ENCODE measurements at regions not wholly inside any gene's neighbourhood (a gene's known extent, or its start where the extent isn't known, plus 50 kb on each side); places are given as distances from the start of the nearest gene placed in this dataset.
A peak's percentile ranks its signal among the peaks of the same experiment; 100 is the strongest.

DNA sequence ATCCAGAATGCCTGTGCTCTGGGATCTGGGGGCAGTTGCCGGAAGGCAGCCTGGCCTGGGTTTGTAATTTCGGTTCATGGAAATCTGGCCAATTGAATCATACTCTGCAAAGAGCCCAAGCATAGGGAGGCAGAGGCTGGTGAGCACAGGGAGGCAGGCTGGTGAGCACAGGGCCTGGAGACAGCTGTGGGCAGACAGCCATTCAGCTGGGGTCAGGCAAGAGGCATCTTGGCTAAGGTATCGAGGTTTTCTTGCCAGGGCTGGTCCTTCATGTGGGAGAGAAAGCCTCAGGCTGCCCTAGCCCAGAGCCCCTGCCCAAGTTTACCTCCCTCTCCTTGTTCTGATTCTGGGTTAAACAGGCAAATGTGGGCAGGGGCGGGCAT is 63.7 kb upstream of the BAIAP2L1 start:
- DNase-seq (ENCODE audit: low read depth) = peak; percentile 48

- DNase-seq (ENCODE audit: low read depth) = no peak
Observed at GRCh38 chr7:98463837-98464557, 63.1 kb upstream of the BAIAP2L1 start.

- no peak for DNase-seq (ENCODE audit: low read depth)
Observed at GRCh38 chr7:98462911-98463633, 62.2 kb upstream of the BAIAP2L1 start.

DNA sequence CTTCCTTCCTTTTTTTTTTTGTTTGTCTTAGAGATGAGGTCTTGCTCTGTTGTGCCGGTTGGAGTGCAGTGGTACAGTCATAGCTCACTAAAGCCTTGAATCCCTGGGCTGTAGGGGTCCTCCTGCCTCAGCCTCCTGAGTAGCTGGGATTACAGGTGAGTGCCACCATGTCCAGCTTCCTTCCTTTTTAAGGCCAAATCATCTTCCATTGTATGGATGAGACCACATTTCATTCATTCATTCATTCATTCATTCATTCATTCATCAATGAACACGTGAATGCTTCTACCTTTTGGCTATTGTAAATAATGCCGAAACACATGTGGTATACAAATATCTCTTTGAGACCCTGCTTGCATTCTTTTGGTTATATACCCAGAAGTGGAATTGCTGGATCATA is 60.0 kb upstream of the BAIAP2L1 start:
- DNase-seq (ENCODE audit: low read depth) = no peak

DNA sequence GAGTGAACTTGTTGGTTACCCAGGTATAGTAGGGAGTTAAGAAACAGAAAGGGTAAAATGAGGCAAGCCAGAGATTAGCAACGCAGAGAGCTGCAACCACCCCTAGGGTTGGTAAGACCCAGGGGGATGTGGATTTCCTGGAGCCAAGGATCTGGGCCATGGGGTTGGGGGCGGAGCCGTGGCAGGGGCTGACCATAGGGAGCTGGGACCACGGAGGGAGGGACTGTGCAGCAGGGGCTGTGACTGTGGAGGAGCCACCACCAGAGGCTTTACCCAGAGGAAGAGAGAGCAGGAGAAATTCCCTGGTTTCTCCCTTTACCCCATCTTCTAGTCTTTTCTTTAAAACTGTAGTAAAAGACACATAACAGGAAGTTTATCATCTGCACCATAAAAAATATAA is 58.6 kb upstream of the BAIAP2L1 start:
- DNase-seq (ENCODE audit: low read depth) = no peak

- no peak for DNase-seq (ENCODE audit: low read depth)
Observed at GRCh38 chr7:98458090-98458875, 57.4 kb upstream of the BAIAP2L1 start.

GRCh38 chr7:98456866-98457265 is 56.0 kb upstream of the BAIAP2L1 start:
- peak; percentile 98 for DNase-seq (ENCODE audit: low read depth)

DNA sequence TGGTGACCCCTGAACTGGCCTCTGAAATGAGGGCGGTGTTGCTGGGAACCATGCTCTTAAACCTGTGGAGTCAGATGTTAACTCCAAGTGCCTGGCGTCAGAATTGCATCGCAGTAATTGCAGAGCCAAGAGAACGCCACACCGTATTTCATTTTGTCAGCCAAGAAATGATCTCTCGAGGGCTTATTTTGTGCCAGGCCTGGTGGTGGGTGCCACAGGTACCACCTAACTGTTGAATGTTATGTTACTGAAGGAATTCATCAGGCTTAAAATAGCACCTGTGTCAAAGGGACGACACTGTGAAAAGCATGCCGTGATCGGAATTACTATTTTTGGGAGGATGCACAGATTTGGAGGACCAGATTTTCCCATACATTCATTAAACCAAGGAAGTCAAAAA is 51.9 kb upstream of the BAIAP2L1 start:
- no peak for DNase-seq (ENCODE audit: low read depth)

Measured in LHCN-M2 (cell line).